Endodermal cell (in vitro differentiated cells): ENCODE measurements at regions not wholly inside any gene's neighbourhood (a gene's known extent, or its start where the extent isn't known, plus 50 kb on each side); places are given as distances from the start of the nearest gene placed in this dataset.
"Not testable (repeated sequence)": the region's sequence is repeated elsewhere in the genome, so short reads cannot be mapped to it uniquely, and the experiment has no call there.

ENCODE experiments used
- DNase-seq: peaks from one replicate; pipeline ENCODE4 v3.0.0-alpha.2; 2017
- H3K27ac ChIP-seq: 2 replicates; pipeline ENCODE4 v1.5.1; 2013; ENCODE audit warnings: mild to moderate bottlenecking, low read depth, low read length, moderate library complexity
- H3K27me3 ChIP-seq: 2 replicates; pipeline ENCODE4 v1.6.1; 2013; ENCODE audit warnings: mild to moderate bottlenecking, low read length, moderate library complexity; ENCODE audit not compliant: insufficient read depth, control insufficient read depth, poor library complexity, severe bottlenecking
- H3K36me3 ChIP-seq: 2 replicates; pipeline ENCODE4 v1.7.0; 2013; ENCODE audit warnings: mild to moderate bottlenecking, low read length, moderate library complexity; ENCODE audit not compliant: control insufficient read depth, insufficient read depth
- H3K4me1 ChIP-seq: one replicate; pipeline ENCODE4 v1.7.0; 2013; ENCODE audit warnings: low read length; ENCODE audit not compliant: control insufficient read depth, insufficient read depth
- H3K4me3 ChIP-seq: 2 replicates; pipeline ENCODE4 v1.5.1; 2013; ENCODE audit warnings: mild to moderate bottlenecking, low read length, moderate library complexity
- H3K9ac ChIP-seq: 2 replicates; pipeline ENCODE4 v1.6.1; 2013; ENCODE audit warnings: mild to moderate bottlenecking, low read length, moderate library complexity; ENCODE audit not compliant: poor library complexity, severe bottlenecking; ENCODE audit errors: extremely low read depth
- H3K9me3 ChIP-seq: 2 replicates; pipeline ENCODE4 v1.6.1; 2013; ENCODE audit warnings: mild to moderate bottlenecking, low read length, moderate library complexity; ENCODE audit not compliant: control insufficient read depth
- H3K27ac Mint-ChIP-seq: 2 replicates; pipeline ENCODE4 v1.8.0; 2020; ENCODE audit warnings: mixed read lengths
- H3K27me3 Mint-ChIP-seq: 2 replicates; pipeline ENCODE4 v1.8.0; 2021; ENCODE audit warnings: mild to moderate bottlenecking, mixed read lengths; ENCODE audit not compliant: insufficient read depth
- H3K36me3 Mint-ChIP-seq: 2 replicates; pipeline ENCODE4 v1.8.0; 2020; ENCODE audit warnings: low read depth, mixed read lengths
- H3K4me1 Mint-ChIP-seq: 2 replicates; pipeline ENCODE4 v1.8.0; 2020; ENCODE audit warnings: mixed read lengths
- H3K4me3 Mint-ChIP-seq: 2 replicates; pipeline ENCODE4 v1.8.0; 2020; ENCODE audit warnings: mild to moderate bottlenecking, moderate library complexity, mixed read lengths
- H3K9me3 Mint-ChIP-seq: 2 replicates; pipeline ENCODE4 v1.8.0; 2020; ENCODE audit warnings: mild to moderate bottlenecking, mixed read lengths
- WGBS, 2 experiments: methylation state at CpG; one replicate each; pipeline versions ENCODE4 v1.1.5 to v1.1.7; 2013; ENCODE audit warnings: missing lambda C conversion rate in 2 of 2, mixed read lengths in 1 of 2; ENCODE audit not compliant: insufficient coverage in 1 of 2, insufficient read length in 1 of 2; 5-methylcytosine and 5-hydroxymethylcytosine counted together
- TF ChIP-seq, protein P1 (sequence below): fragments of 200-600 bp; sonication (generic); conservative IDR thresholded peaks from 2 replicates; pipeline ENCODE4 v1.5.0; 2021; ENCODE audit warnings: antibody characterized with exemption, mild to moderate bottlenecking

DNA sequence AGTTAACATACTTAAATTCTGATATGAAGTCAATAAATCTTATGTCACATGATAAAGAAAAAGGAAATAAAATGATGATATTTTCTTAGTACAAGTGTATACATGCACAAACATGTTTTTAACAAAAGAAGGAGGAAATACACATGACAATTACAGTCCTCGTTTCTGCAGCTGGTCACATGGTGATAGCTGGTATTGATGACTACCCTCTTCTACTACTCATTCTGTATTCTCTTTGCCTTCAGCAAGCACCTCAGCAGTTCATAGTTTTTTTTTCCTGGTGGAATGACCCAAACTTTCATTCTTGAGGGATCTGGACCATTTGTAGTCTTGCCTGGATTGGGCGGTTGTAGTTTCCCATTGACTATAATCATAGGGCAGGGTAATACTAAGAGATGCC is 64.4 kb upstream of the CFAP126 start:
- no peaks in the 10 kb centered on the region for H3K9me3 Mint-ChIP-seq
- H3K4me3 ChIP-seq: no peak overlapping the region
- no peaks in the 10 kb centered on the region for H3K36me3 Mint-ChIP-seq
- H3K27me3 ChIP-seq: peaks cover 82% of the 10 kb centered on the region
- no peaks in the 10 kb centered on the region for H3K9me3 ChIP-seq
- H3K4me1 ChIP-seq: no peaks in the 10 kb centered on the region
- peaks cover 93% of the 10 kb centered on the region for H3K27me3 Mint-ChIP-seq
- peaks cover 5% of the 10 kb centered on the region for H3K4me1 Mint-ChIP-seq
- TF ChIP-seq, protein P1, sequence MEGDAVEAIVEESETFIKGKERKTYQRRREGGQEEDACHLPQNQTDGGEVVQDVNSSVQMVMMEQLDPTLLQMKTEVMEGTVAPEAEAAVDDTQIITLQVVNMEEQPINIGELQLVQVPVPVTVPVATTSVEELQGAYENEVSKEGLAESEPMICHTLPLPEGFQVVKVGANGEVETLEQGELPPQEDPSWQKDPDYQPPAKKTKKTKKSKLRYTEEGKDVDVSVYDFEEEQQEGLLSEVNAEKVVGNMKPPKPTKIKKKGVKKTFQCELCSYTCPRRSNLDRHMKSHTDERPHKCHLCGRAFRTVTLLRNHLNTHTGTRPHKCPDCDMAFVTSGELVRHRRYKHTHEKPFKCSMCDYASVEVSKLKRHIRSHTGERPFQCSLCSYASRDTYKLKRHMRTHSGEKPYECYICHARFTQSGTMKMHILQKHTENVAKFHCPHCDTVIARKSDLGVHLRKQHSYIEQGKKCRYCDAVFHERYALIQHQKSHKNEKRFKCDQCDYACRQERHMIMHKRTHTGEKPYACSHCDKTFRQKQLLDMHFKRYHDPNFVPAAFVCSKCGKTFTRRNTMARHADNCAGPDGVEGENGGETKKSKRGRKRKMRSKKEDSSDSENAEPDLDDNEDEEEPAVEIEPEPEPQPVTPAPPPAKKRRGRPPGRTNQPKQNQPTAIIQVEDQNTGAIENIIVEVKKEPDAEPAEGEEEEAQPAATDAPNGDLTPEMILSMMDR: no peak
- no peak overlapping the region for H3K27ac Mint-ChIP-seq
- H3K9ac ChIP-seq: no peak overlapping the region
- H3K27ac ChIP-seq: no peak overlapping the region
- WGBS, 2 experiments: 60 to 97% methylated on average over 1 to 2 of the region's 2 CpGs
- no peaks in the 10 kb centered on the region for H3K36me3 ChIP-seq
- no peak for DNase-seq
- H3K4me3 Mint-ChIP-seq: no peak overlapping the region

DNA sequence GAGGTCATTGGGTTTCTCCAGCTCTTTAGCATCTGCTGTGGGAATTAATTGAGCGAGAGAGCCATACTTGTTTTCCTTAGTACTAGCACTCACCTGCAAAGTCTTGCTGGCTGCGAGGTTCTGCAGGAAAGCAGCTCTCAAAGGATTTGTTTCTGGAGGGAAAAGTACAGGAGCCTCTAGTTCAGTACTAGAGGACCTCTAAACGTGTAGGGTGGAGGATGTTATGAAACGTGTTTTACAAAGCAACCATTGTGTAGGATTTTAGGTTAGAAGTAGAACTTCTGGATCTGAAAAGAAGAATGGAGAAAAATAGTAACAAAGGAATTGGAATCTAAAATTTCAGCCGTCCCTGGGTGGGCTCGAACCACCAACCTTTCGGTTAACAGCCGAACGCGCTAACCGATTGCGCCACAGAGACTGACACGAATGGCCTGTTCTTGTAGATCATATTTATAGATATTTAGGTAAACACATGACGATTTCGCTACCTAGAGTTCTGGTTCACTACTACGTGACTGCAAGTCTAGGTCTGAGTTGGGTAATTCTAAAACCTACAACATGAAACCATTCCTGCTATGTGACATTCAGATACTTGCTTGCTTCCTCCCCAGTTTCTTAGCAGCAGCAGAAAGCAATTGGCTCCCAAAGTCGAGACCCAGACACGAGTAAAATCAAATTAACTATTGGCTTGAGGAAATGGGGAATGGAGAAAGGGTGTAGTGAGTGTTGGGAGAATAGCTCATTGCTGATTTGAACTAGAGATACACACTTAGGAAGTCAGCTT is 60.2 kb upstream of the CFAP126 start:
- Histone ChIP-seq H3K27ac (no peak overlapping the region), H3K27me3 (peaks cover 64% of the 10 kb centered on the region), H3K9ac (no peak overlapping the region), H3K36me3 (no peaks in the 10 kb centered on the region), H3K9me3 (no peaks in the 10 kb centered on the region), H3K4me3 (peak overlapping the region; percentile 84), H3K4me1 (no peaks in the 10 kb centered on the region)
- peak overlapping the region; percentile 60 for H3K4me3 Mint-ChIP-seq
- peak; percentile 83 for DNase-seq
- no peaks in the 10 kb centered on the region for H3K9me3 Mint-ChIP-seq
- peaks cover 6% of the 10 kb centered on the region for H3K4me1 Mint-ChIP-seq
- 1 to 2% methylated on average over 17 to 18 of the region's 18 CpGs for WGBS, 2 experiments
- H3K36me3 Mint-ChIP-seq: no peaks in the 10 kb centered on the region
- peak overlapping the region; percentile 23 for H3K27ac Mint-ChIP-seq
- peaks cover 75% of the 10 kb centered on the region for H3K27me3 Mint-ChIP-seq
- TF ChIP-seq, protein P1: no peak

DNA sequence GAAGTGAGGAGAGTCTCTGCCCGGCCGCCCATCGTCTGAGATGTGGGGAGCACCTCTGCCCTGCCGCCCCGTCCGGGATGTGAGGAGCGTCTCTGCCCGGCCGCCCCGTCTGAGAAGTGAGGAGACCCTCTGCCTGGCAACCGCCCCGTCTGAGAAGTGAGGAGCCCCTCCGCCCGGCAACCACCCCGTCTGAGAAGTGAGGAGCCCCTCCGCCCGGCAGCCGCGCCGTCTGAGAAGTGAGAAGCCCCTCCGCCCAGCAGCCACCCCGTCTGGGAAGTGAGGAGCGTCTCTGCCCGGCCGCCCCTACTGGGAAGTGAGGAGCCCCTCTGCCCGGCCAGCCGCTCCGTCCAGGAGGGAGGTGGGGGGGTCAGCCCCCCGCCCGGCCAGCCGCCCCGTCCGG is 55.2 kb upstream of the CFAP126 start:
- 91% methylated on average over 18 of the region's 33 CpGs; no CpG with 5 or more reads in 1 of the 2 experiments for WGBS, 2 experiments
- not testable (repeated sequence) for H3K27ac Mint-ChIP-seq, H3K36me3 ChIP-seq, H3K27ac ChIP-seq, H3K4me3 Mint-ChIP-seq, H3K36me3 Mint-ChIP-seq, H3K4me1 ChIP-seq, H3K4me1 Mint-ChIP-seq, H3K9me3 Mint-ChIP-seq, H3K9me3 ChIP-seq, H3K4me3 ChIP-seq, H3K9ac ChIP-seq, DNase-seq
- H3K27me3 ChIP-seq: peaks cover 32% of the 10 kb centered on the region
- H3K27me3 Mint-ChIP-seq: peaks cover 44% of the 10 kb centered on the region
